GM18511 (cell line): ENCODE measurements at regions not wholly inside any gene's neighbourhood (a gene's known extent, or its start where the extent isn't known, plus 50 kb on each side); places are given as distances from the start of the nearest gene placed in this dataset.
A peak's percentile ranks its signal among the peaks of the same experiment; 100 is the strongest.

ENCODE experiments used
- ATAC-seq: cut with Tn5 transposase; IDR thresholded peaks from one replicate; pipeline ENCODE4 v1.9.1; 2021; ENCODE audit warnings: mild to moderate bottlenecking, moderate library complexity; ENCODE audit not compliant: unreplicated experiment

DNA sequence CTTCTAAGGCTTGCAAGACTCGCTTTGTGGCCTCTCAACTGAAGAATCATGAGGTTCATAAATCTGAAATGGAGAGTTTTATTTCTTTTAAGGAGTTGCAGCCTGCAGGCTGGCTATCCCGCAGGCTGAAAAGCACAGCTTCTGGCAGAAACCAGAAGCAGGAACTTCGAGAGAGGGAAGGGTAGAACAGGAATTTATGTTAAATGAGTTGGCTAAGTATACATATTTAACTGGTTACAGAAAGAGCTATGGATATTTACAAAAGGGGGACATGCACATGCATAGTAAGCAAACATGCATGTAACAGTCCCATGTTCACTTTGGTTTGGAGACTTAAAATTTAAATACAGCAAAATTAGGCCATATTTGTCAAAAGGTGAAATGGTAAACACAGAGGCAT, 787.0 kb downstream of the TFAP2A start:
- ATAC-seq = no peak

GRCh38 chr6:9623985-9624384, 790.9 kb downstream of the TFAP2A start:
- ATAC-seq = no peak

GRCh38 chr6:9623228-9623832, 791.5 kb downstream of the TFAP2A start:
- ATAC-seq = no peak

- no peak for ATAC-seq
Observed at GRCh38 chr6:9621276-9621675, 793.6 kb downstream of the TFAP2A start.

- ATAC-seq = no peak
Observed at GRCh38 chr6:9620687-9621086, 794.2 kb downstream of the TFAP2A start.

- ATAC-seq = peak; percentile 70
Observed at GRCh38 chr6:9620263-9620662, 794.6 kb downstream of the TFAP2A start.

GRCh38 chr6:9614778-9615177, 800.1 kb downstream of the TFAP2A start:
- no peak for ATAC-seq

DNA sequence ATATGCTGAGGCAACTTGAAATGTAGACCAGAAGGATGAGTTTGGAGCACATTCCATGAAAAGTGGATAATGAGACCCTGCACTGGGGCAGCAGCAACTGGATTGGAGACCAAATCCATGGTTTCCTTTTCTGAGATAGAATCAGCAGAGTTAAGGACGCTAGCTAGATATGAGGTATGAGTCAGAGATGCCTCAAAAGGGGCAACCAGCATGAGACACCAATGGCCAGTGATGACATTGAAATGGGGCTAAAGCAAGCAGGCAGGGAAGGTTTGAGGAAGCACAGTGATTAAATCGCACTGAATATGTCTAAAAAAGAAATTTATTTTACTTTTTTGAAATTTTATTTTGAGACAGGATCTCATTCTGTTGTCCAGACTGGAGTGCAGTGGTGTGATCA, 802.4 kb downstream of the TFAP2A start:
- ATAC-seq = no peak

DNA sequence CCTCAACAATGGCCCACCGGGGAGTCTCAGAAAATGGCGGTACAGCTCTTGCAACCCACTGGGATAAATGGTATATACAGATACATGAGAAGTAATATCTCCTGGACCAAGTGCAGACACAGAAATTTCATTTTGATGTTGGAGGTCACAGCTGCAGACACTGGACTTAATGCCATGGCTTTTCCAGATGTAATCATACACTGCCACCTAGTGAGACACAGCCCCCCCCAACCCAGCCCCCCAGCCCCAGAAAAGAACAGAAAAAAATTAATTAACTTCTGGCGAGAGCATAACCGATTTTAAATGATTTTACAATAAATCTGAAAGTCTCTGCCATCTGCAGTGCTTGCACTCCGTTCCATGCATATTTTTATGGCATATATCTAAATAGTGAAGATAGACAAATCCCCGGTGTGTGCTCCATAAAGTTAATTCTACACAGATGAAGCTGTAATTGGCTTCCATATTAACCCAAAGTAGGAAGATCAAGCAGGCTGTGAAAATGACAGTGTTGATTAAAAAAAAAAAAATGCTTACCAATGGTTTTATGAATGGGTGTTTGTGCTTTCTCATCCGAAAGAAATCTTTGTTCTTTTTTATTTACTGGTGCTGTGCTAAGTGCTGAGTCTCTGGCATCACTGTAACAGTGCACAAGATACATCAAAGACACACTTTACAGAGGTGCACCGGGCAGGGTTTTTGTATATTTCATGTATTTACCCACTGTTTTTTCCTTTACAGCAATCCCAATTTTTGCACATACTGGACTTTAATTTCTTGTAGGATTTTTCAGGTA, 804.1 kb downstream of the TFAP2A start:
- no peak for ATAC-seq

DNA sequence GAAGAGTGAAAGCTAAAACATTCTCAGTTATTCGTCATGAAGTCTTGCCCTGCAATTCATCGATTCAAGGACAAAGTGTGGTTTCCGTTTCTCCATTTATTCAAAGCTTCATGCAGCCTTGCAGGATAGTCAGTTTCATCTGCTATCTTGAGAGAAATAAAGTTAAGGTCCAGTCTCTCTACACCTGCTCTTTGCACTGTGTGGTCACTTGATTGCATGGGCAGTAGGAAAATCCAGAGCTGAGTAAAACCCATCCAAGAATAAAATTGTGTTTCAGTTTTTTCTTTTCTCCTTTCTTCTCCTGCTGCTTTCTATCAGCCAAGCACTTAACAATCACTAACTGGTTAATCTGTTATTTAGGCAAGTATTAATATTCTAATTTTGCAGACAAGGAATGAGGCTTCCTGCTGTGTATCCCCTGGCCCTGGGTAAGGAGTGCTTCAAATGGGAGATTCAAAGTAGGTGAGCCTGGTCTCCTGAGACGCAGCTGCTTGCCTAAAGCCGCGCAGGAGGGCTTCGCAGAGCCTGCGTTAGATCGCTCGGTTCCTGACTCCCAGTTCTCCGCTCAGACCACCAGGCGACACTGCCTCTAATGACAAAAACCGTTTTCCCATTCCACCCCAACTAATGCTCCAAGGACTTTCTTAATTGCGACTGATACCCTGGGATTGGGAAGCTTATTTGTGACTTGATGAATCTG, 808.3 kb downstream of the TFAP2A start:
- no peak for ATAC-seq

DNA sequence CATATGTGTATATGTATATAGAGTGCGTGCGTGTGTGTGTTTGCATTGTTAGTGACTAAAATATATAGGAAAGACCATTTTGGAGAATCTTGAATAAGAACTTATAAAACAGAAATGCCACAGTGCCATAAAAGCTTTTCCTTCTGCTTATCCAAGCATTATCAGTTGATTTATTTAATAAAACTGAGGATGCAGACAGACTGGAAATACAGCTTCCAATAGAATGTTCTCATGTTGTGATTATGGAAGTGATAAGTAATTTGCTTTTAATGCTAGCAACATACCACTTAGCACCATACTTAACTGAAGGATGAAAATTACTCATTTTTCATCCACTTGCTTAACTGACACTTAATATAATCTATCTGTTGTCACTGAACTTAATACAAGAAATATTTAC, 820.1 kb downstream of the TFAP2A start:
- no peak for ATAC-seq

- ATAC-seq = no peak
Observed at GRCh38 chr6:9593554-9593953, 821.3 kb downstream of the TFAP2A start.

- ATAC-seq = no peak
Observed at GRCh38 chr6:9583753-9584352, 831.0 kb downstream of the TFAP2A start.

DNA sequence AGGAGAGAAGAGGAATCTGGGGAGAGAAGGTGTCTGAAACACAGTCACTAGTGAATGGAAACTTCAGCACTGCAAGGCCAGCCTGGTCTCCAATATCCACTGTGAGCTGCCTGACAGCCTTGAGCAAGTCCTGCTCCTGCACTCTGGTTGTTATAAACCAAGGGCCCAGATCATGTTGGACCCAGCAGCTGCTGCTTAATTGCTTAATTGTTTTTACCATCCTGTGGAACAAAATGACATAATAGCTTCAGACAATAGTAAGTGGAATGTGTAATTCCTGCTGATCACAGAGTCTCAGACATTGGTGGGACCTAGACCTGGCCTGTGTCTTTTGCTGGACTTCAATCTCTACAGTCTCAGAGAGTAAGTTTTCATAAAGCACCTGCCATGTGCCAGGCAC, 833.7 kb downstream of the TFAP2A start:
- no peak for ATAC-seq

DNA sequence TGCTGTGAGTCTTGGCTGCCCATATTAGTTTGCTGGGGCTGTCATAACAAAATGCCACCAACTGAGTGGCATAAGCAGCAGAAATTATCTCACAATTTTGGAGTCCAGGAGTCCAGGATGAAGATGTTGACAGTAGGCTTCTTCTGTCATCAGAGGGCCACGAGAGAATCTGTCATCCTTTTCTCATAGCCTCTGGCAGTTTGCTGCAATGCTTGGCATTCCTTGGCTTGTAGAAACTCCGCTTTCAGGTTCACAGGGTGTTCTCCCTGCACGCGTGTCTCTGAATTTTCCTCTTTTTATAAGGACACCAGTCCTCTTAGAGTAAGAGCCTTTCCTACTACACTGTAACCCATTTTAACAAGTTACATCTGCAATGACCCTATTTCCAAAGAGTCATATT, 838.4 kb downstream of the TFAP2A start:
- ATAC-seq = no peak

DNA sequence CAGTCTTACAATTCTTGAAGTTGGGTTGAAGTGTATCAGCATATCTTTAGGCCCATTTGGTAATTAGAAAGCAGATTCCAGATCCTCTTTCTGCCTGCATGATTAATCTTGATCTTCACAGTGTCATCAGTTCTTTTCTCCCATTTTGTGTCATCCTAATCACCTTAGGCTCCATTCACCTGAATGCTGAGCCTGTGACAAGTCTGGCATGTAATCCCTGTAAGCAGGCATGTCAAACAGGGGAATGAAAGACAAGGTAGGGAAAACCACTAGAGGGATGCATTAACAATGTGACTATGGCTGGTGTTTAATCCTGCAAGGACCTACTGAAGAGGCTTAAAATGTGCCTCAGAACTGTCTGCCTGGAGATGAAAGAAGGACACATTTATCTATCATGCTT, 848.8 kb downstream of the TFAP2A start:
- ATAC-seq = no peak

- no peak for ATAC-seq
Observed at GRCh38 chr6:9564021-9564420, 850.9 kb downstream of the TFAP2A start.

DNA sequence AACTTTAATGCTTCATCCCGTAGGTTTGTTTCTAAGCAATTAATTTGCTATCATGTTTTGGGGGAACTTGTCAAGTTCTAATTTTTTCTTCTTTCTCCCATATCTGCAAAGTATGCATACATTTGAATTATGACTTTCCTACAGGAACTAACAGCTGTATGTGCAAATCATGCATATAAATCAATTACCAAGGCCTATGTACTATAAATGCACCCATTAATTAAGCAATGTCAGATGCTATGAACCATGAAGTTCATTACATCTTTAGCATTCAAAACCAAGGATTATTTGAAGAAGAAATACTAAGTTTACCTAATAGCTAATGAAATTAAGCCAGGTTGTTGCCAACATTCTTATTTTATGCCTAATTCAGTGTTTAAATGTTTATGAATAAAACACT, 851.3 kb downstream of the TFAP2A start:
- ATAC-seq = no peak

DNA sequence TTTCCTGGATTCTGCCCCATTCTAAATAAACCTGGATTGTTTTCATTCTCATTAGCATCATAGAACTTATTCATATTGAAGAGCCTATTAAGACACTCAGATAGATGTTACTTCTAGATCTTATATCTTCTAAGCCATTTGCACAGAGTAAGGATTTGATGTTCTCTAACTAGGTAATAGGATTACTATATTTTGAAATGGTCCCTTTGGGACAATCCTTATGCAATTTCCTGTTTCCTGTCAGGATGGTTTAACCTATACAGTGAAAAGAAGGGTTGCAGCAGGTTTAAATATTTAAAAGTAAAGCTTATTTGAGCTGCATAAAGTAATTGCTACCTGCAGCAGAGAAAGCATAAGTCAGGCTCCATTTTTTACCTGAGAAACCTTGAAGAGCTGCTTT, 860.1 kb downstream of the TFAP2A start:
- no peak for ATAC-seq

GRCh38 chr6:9554323-9554722, 860.6 kb downstream of the TFAP2A start:
- no peak for ATAC-seq

DNA sequence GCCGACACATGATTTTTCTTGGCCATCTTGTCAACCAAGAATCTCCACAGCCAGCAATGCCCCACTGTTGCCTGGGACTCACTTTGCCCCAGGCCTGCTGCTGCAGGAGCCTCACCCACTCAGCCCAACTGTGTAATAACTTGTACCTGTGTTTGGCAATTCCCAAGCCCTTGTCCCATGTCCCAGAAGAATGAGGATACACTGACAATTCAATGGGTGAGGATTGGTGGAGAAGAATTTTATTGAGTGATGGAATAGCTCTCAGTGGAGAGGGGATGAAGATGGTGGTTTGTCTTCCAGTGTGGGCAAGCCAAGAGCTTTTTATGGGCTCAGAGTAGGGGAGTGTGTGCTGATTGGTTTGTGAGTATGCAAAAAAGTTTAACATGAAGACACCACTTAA, 861.9 kb downstream of the TFAP2A start:
- ATAC-seq = no peak

- no peak for ATAC-seq
Observed at GRCh38 chr6:9543649-9544048, 871.2 kb downstream of the TFAP2A start.
